WTC11 (cell line): ENCODE measurements at regions not wholly inside any gene's neighbourhood (a gene's known extent, or its start where the extent isn't known, plus 50 kb on each side); places are given as distances from the start of the nearest gene placed in this dataset.

Experiments used
- ATAC-seq: fragments of 200-7000 bp; cut with Tn5 transposase; 2 replicates; pipeline ENCODE4 v1.10.0; 2021; ENCODE audit warnings: mild to moderate bottlenecking, moderate library complexity
- CTCF ChIA-PET: fragments of 300-600 bp; sonication (Branson Sonifier 250); formaldehyde crosslinking; loops from one replicate; lab custom pipeline; 2021; ENCODE audit warnings: antibody characterized with exemption; lab: Charles Lee
- POLR2A ChIA-PET: fragments of 350-600 bp; sonication (Branson Sonifier 250); formaldehyde crosslinking; loops from one replicate; lab custom pipeline; 2021; ENCODE audit warnings: antibody characterized with exemption; lab: Charles Lee
- DNase-seq: peaks from one replicate; pipeline ENCODE4 v3.0.0; 2021; ENCODE audit warnings: low spot score
- H3K27ac Mint-ChIP-seq: 2 replicates; pipeline ENCODE4 v1.8.0; 2021; ENCODE audit warnings: mixed read lengths
- H3K27me3 Mint-ChIP-seq: 2 replicates; pipeline ENCODE4 v1.8.0; 2021; ENCODE audit warnings: low read depth, mild to moderate bottlenecking, moderate library complexity, mixed read lengths
- H3K36me3 Mint-ChIP-seq: 2 replicates; pipeline ENCODE4 v1.8.0; 2021; ENCODE audit warnings: mixed read lengths
- H3K4me1 Mint-ChIP-seq: 2 replicates; pipeline ENCODE4 v1.8.0; 2022; ENCODE audit warnings: mixed read lengths
- H3K4me3 Mint-ChIP-seq: 2 replicates; pipeline ENCODE4 v1.8.0; 2021; ENCODE audit warnings: mild to moderate bottlenecking, moderate library complexity, mixed read lengths
- H3K9me3 Mint-ChIP-seq: 2 replicates; pipeline ENCODE4 v1.8.0; 2021; ENCODE audit warnings: mixed read lengths
- CBFB ChIP-seq: sonication (generic); formaldehyde crosslinking; IDR thresholded peaks from 2 replicates; pipeline ENCODE4 v1.8.1; 2022; ENCODE audit warnings: mild to moderate bottlenecking, low read depth, missing genetic modification reagents
- EMX1 ChIP-seq: fragments of 250-450 bp; sonication (Bioruptor Pico); IDR thresholded peaks from 2 replicates; pipeline ENCODE4 v1.8.0; 2021; ENCODE audit warnings: mild to moderate bottlenecking
- ESRRA ChIP-seq: sonication (generic); formaldehyde crosslinking; IDR thresholded peaks from 2 replicates; pipeline ENCODE4 v1.8.1; 2022; ENCODE audit warnings: mild to moderate bottlenecking, missing genetic modification reagents, borderline replicate concordance
- FOXJ3 ChIP-seq: sonication (generic); formaldehyde crosslinking; IDR thresholded peaks from 2 replicates; pipeline ENCODE4 v1.9.0; 2021; ENCODE audit warnings: missing genetic modification reagents, mild to moderate bottlenecking, borderline replicate concordance
- GRHL2 ChIP-seq: fragments of 250-450 bp; sonication (Bioruptor Pico); IDR thresholded peaks from 2 replicates; pipeline ENCODE4 v1.8.0; 2022; ENCODE audit warnings: mild to moderate bottlenecking, moderate library complexity; ENCODE audit not compliant: insufficient replicate concordance, severe bottlenecking
- HMGA2 ChIP-seq: fragments of 250-450 bp; sonication (Bioruptor Pico); IDR thresholded peaks from 2 replicates; pipeline ENCODE4 v1.4.0; 2021; ENCODE audit warnings: mild to moderate bottlenecking, moderate library complexity
- OVOL2 ChIP-seq: fragments of 250-450 bp; sonication (Bioruptor Pico); IDR thresholded peaks from 2 replicates; pipeline ENCODE4 v1.9.0; 2021; ENCODE audit warnings: mild to moderate bottlenecking, borderline replicate concordance
- TP53 ChIP-seq: sonication (generic); formaldehyde crosslinking; IDR thresholded peaks from 2 replicates; pipeline ENCODE4 v1.8.1; 2023; ENCODE audit warnings: mild to moderate bottlenecking, missing genetic modification reagents
- ZNF121 ChIP-seq: sonication (generic); formaldehyde crosslinking; IDR thresholded peaks from 2 replicates; pipeline ENCODE4 v1.8.0; 2023; ENCODE audit warnings: missing genetic modification reagents
- ZNF219 ChIP-seq: sonication (generic); formaldehyde crosslinking; IDR thresholded peaks from 2 replicates; pipeline ENCODE4 v1.8.0; 2023; ENCODE audit warnings: missing genetic modification reagents, mild to moderate bottlenecking, borderline replicate concordance
- TF ChIP-seq, protein P1 (sequence below): sonication (generic); formaldehyde crosslinking; IDR thresholded peaks from 2 replicates; pipeline ENCODE4 v1.8.1; 2023; ENCODE audit warnings: mild to moderate bottlenecking, missing genetic modification reagents, moderate library complexity
- TF ChIP-seq, protein P2 (sequence below): sonication (generic); formaldehyde crosslinking; IDR thresholded peaks from 2 replicates; pipeline ENCODE4 v1.8.1; 2023; ENCODE audit warnings: mild to moderate bottlenecking, missing genetic modification reagents
- TF ChIP-seq, protein P3 (sequence below): fragments of 250-450 bp; sonication (Bioruptor Pico); conservative IDR thresholded peaks from 2 replicates; pipeline ENCODE4 v1.9.0; 2021; ENCODE audit warnings: mild to moderate bottlenecking
- TF ChIP-seq, protein P4 (sequence below): fragments of 250-450 bp; sonication (Bioruptor Pico); IDR thresholded peaks from 2 replicates; pipeline ENCODE4 v1.9.0; 2021; ENCODE audit warnings: mild to moderate bottlenecking, borderline replicate concordance

DNA sequence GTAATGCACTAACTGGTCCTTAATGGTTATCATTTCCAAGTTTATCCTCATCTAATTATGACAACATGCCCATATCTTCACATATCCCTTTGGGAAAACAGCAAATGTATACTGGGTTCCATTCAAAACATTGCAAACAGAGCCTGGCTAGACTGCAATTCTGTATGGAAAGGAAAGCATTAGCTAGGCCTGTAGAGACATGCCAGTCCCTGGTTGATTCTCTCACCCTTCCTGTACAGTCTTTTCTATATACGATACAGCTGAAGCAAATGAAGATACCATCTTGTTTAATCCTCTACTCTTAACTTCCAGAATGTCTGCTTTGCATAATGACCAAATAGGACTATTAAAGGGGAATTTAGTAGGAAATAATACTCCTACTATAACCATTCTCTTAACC is 294.4 kb upstream of the MC4R start (continued):
- TF ChIP-seq HMGA2 (CRISPR knock-in tag) (no peak), TP53 (CRISPR knock-in tag) (no peak), EMX1 (CRISPR knock-in tag) (no peak), GRHL2 (no peak)

DNA sequence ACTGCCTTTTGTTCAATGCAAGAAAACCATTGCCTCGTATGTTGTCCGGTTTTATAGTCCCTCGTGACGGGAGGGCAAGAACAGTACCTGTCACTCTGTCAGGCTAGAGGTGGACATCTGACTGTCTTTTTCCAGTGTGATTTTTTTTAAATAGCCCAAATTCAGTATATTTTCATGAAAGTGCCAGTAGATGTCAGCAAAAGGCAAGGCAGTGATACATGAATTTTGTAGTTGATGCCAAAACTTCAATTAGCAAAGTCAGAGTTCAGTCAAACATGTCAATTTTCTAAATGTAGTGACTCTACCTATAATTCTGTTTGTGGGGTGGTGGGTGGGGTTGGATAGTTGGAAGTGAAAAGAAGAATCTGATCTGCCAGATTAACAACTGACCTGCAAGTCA is 296.0 kb upstream of the MC4R start:
- Mint-ChIP-seq H3K27ac (no peak overlapping the region), H3K27me3 (no peaks in the 10 kb centered on the region), H3K4me1 (peaks cover 14% of the 10 kb centered on the region), H3K4me3 (no peak overlapping the region), H3K9me3 (0 out of 2 replicates have a peak, but pooled peaks cover 3% of the 10 kb centered on the region), H3K36me3 (no peaks in the 10 kb centered on the region)
- CTCF ChIA-PET = interaction anchor here (1.1 kb wide), 1 partner anchor 681 kb away, joined by 4 read pairs; no protein-coding TSS in a partner anchor
- DNase-seq = no peak
- POLR2A ChIA-PET = no interaction called here
- TF ChIP-seq, protein P1, sequence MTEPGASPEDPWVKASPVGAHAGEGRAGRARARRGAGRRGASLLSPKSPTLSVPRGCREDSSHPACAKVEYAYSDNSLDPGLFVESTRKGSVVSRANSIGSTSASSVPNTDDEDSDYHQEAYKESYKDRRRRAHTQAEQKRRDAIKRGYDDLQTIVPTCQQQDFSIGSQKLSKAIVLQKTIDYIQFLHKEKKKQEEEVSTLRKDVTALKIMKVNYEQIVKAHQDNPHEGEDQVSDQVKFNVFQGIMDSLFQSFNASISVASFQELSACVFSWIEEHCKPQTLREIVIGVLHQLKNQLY = no peak
- TF ChIP-seq, protein P2, sequence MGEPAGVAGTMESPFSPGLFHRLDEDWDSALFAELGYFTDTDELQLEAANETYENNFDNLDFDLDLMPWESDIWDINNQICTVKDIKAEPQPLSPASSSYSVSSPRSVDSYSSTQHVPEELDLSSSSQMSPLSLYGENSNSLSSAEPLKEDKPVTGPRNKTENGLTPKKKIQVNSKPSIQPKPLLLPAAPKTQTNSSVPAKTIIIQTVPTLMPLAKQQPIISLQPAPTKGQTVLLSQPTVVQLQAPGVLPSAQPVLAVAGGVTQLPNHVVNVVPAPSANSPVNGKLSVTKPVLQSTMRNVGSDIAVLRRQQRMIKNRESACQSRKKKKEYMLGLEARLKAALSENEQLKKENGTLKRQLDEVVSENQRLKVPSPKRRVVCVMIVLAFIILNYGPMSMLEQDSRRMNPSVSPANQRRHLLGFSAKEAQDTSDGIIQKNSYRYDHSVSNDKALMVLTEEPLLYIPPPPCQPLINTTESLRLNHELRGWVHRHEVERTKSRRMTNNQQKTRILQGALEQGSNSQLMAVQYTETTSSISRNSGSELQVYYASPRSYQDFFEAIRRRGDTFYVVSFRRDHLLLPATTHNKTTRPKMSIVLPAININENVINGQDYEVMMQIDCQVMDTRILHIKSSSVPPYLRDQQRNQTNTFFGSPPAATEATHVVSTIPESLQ (CRISPR knock-in tag) = no peak
- ATAC-seq = no peak

DNA sequence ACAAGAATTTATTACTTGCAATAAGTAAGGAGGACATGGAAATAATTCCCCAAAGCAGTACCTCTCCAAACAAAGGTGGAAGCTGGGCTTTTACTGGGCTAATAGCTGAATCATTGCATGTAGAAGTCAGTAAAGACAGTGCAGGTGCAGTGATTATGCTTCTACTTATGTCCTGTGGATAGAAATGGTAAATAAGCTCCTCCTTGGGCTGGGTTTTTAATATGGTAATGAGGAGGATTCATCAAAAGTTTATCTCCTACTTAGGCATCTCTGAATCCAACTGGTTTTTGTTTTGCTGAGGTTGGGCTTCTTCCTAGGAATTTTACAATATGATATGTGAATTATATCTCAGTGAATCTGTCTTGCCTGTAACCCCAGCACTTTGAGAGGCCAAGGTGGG is 297.4 kb upstream of the MC4R start:
- POLR2A ChIA-PET = no interaction called here
- CTCF ChIA-PET = interaction anchor here (0.6 kb wide), 1 partner anchor 727 kb away, joined by 3 read pairs; no protein-coding TSS in a partner anchor
- no peak for ATAC-seq

More for the DNA sequence above, 297.4 kb upstream of the MC4R start:
- no peaks in the 10 kb centered on the region for H3K36me3 Mint-ChIP-seq
- H3K9me3 Mint-ChIP-seq = 0 out of 2 replicates have a peak, but pooled peaks cover 3% of the 10 kb centered on the region
- TF ChIP-seq CBFB (CRISPR knock-in tag) = no peak
- no peak for TF ChIP-seq FOXJ3 (CRISPR knock-in tag)
- no peak for TF ChIP-seq OVOL2
- TF ChIP-seq, protein P3, sequence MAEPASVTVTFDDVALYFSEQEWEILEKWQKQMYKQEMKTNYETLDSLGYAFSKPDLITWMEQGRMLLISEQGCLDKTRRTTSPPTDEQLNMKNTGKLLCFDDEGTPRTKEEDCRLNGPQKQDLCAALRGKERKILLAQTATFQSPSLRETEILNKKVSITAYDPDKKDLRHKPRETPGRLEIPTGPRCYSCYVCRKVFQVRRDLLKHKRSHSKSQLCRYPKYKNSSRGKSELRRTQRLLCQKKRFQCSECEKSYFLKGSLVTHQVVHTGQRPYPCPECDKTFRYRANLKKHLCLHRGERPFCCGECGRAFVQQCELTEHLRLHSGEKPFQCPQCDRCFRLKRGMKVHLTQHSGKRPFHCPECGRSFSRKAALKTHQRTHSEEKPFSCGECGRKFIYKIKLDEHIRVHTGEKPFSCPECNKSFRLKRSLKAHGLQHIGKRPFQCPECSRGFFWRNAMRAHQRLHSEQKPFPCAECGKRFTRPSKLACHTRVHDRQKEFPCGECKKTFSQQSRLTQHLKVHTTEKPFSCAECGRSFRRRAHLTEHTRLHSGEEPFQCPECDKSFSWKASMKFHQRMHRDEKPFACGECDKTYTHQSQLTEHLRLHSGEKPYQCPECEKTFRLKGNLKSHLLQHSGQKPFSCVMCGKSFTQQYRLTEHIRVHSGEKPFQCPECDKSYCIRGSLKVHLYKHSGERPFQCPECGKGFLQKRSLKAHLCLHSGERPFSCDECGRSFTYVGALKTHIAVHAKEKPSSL (CRISPR knock-in tag) = no peak
- no peak for TF ChIP-seq ESRRA
- TF ChIP-seq ZNF121 (CRISPR knock-in tag) = no peak
- TF ChIP-seq, protein P4, sequence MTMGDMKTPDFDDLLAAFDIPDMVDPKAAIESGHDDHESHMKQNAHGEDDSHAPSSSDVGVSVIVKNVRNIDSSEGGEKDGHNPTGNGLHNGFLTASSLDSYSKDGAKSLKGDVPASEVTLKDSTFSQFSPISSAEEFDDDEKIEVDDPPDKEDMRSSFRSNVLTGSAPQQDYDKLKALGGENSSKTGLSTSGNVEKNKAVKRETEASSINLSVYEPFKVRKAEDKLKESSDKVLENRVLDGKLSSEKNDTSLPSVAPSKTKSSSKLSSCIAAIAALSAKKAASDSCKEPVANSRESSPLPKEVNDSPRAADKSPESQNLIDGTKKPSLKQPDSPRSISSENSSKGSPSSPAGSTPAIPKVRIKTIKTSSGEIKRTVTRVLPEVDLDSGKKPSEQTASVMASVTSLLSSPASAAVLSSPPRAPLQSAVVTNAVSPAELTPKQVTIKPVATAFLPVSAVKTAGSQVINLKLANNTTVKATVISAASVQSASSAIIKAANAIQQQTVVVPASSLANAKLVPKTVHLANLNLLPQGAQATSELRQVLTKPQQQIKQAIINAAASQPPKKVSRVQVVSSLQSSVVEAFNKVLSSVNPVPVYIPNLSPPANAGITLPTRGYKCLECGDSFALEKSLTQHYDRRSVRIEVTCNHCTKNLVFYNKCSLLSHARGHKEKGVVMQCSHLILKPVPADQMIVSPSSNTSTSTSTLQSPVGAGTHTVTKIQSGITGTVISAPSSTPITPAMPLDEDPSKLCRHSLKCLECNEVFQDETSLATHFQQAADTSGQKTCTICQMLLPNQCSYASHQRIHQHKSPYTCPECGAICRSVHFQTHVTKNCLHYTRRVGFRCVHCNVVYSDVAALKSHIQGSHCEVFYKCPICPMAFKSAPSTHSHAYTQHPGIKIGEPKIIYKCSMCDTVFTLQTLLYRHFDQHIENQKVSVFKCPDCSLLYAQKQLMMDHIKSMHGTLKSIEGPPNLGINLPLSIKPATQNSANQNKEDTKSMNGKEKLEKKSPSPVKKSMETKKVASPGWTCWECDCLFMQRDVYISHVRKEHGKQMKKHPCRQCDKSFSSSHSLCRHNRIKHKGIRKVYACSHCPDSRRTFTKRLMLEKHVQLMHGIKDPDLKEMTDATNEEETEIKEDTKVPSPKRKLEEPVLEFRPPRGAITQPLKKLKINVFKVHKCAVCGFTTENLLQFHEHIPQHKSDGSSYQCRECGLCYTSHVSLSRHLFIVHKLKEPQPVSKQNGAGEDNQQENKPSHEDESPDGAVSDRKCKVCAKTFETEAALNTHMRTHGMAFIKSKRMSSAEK (CRISPR knock-in tag) = no peak
- no peak for TF ChIP-seq ZNF219 (CRISPR knock-in tag)
- no peaks in the 10 kb centered on the region for H3K27me3 Mint-ChIP-seq
- no peak for DNase-seq
- no peak overlapping the region for H3K4me3 Mint-ChIP-seq
- H3K27ac Mint-ChIP-seq = no peak overlapping the region
- H3K4me1 Mint-ChIP-seq = peaks cover 14% of the 10 kb centered on the region
